Breast epithelium (tissue), 4 donors: ENCODE measurements at regions not wholly inside any gene's neighbourhood (a gene's known extent, or its start where the extent isn't known, plus 50 kb on each side); places are given as distances from the start of the nearest gene placed in this dataset.

Experiments used
- DNase-seq, 2 donors: peaks; one replicate each; pipeline ENCODE4 v3.0.0-alpha.2; 2019; ENCODE audit warnings: low spot score in 2 of 2
- H3K27ac ChIP-seq, 2 donors: fragments of 200-600 bp; sonication (generic) in 1 of 2; one replicate each; pipeline ENCODE4 v1.5.1; 2016 to 2019; ENCODE audit warnings: mild to moderate bottlenecking in 1 of 2
- H3K27me3 ChIP-seq, 2 donors: fragments of 200-600 bp; sonication (generic) in 1 of 2; one replicate each; pipeline versions ENCODE4 v1.5.1 to v1.6.0; 2017 to 2019; ENCODE audit warnings: control low read depth in 1 of 2, mild to moderate bottlenecking in 1 of 2
- H3K36me3 ChIP-seq: fragments of 200-600 bp; one replicate; pipeline ENCODE4 v1.5.1; 2019
- H3K4me1 ChIP-seq, 2 donors: fragments of 200-600 bp; sonication (generic); one replicate each; pipeline ENCODE4 v1.5.1; 2016 to 2019; ENCODE audit warnings: control low read depth in 1 of 2
- H3K4me3 ChIP-seq, 3 donors: fragments of 200-600 bp; sonication (generic); 1 replicate in 2 of 3; 2 replicates in 1 of 3; pipeline ENCODE4 v1.5.1; 2016 to 2019; ENCODE audit warnings: mild to moderate bottlenecking in 3 of 3, moderate library complexity in 2 of 3
- H3K9me3 ChIP-seq, 2 donors: fragments of 200-600 bp; sonication (generic) in 1 of 2; one replicate each; pipeline ENCODE4 v1.5.1; 2016 to 2019; ENCODE audit warnings: control low read depth in 1 of 2
- CTCF ChIP-seq, 3 donors: fragments of 450-650 bp; IDR thresholded peaks; one replicate each; pipeline ENCODE4 v1.5.1; 2016 to 2017; ENCODE audit warnings: antibody characterized with exemption in 3 of 3, mild to moderate bottlenecking in 3 of 3, moderate library complexity in 3 of 3
- POLR2A ChIP-seq: fragments of 450-650 bp; IDR thresholded peaks from one replicate; pipeline ENCODE4 v1.6.1; 2016; ENCODE audit warnings: antibody characterized with exemption, mild to moderate bottlenecking, moderate library complexity
- POLR2AphosphoS5 ChIP-seq, 3 donors: sonication (generic); formaldehyde crosslinking; IDR thresholded peaks; one replicate each; pipeline ENCODE4 v1.6.1; 2017; ENCODE audit warnings: antibody characterized with exemption in 3 of 3
- intact Hi-C: fragments of 100-400 bp; cut with DNase I; formaldehyde crosslinking; loops from one replicate; pipeline ENCODE4 v1.15.1; 2023; ENCODE audit warnings: low total_unique reads

DNA sequence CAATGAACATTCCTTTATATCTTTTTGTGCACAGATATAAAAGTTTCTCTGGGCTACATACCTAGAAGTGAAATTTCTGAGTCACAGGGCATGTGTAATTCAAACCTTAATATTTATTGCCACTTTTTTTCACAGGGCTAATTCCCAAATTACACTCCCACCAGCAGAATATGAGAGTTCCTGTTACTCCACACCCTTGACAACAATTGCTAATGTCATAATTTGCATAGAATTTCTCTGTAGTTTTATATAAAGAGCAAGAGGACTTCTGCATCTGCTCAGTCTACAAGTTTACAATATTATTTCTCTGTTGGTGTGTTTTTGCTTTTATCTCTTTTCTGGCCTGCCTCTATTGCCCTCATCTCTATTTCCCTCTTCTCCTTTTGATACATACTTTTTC is 518.5 kb downstream of the ZNF608 start:
- H3K4me3 ChIP-seq = no peak overlapping the region
- no peak for DNase-seq
- TF ChIP-seq POLR2A (no peak), POLR2AphosphoS5 (IDR thresholded peaks at IDR 0.05) (no peak), CTCF (IDR thresholded peaks at IDR 0.05) (no peak)
- no peaks in the 10 kb centered on the region for H3K36me3 ChIP-seq
- no peaks in the 10 kb centered on the region for H3K27me3 ChIP-seq
- no peak overlapping the region for H3K27ac ChIP-seq
- intact Hi-C loops = no loop called here
- no peaks in the 10 kb centered on the region for H3K9me3 ChIP-seq
- no peaks in the 10 kb centered on the region for H3K4me1 ChIP-seq

DNA sequence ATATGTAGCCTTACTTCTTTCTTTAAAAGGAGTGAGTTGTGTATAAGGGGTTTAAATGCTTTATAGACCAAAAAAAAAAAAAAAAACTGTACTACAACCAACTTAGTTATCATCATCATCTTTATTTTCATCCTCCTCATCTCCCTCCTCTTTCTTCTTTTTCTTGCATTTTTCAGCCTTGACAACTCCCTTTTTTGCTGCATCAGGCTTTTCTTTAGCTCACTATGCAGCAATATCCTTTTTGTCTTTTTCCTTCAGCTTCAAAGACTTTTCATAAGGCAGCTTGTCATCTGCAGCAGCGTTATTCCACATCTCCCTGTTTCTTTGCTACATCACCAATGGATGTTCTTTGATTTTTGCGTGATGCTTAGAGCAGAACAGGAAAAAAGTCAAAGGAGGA is 526.0 kb downstream of the ZNF608 start:
- intact Hi-C loops = no loop called here
- DNase-seq = no peak
- no peaks in the 10 kb centered on the region for H3K4me1 ChIP-seq
- H3K4me3 ChIP-seq = no peak overlapping the region
- H3K27me3 ChIP-seq = no peaks in the 10 kb centered on the region
- no peaks in the 10 kb centered on the region for H3K9me3 ChIP-seq
- no peaks in the 10 kb centered on the region for H3K36me3 ChIP-seq
- H3K27ac ChIP-seq = no peak overlapping the region
- no peak for TF ChIP-seq CTCF (IDR thresholded peaks at IDR 0.05)
- TF ChIP-seq POLR2AphosphoS5 (IDR thresholded peaks at IDR 0.05) = no peak
- TF ChIP-seq POLR2A = no peak

DNA sequence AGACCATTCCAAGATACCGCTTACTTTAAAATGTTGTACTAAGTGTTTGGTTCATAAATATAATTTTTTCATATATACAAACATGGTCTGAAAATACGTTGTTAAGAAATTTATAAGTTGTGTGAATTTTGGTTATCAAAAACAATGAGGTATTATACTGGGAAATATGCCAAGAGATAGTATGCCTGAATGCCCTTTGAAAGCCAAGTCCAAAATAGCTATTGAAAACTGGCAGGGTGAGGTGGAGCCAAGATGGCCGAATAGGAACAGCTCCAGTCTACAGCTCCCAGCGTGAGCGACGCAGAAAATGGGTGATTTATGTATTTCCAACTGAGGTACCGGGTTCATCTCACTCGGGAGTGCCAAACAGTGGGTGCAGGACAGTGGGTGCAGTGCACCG is 533.5 kb downstream of the ZNF608 start:
- intact Hi-C loops = no loop called here
- no peak overlapping the region for H3K27ac ChIP-seq
- no peaks in the 10 kb centered on the region for H3K36me3 ChIP-seq
- no peaks in the 10 kb centered on the region for H3K4me1 ChIP-seq
- no peaks in the 10 kb centered on the region for H3K9me3 ChIP-seq
- no peak for DNase-seq
- TF ChIP-seq POLR2AphosphoS5 (IDR thresholded peaks at IDR 0.05) = no peak
- no peak for TF ChIP-seq POLR2A
- TF ChIP-seq CTCF (IDR thresholded peaks at IDR 0.05) = no peak
- no peak overlapping the region for H3K4me3 ChIP-seq
- H3K27me3 ChIP-seq = no peaks in the 10 kb centered on the region

- no peaks in the 10 kb centered on the region for H3K4me1 ChIP-seq
- intact Hi-C loops = no loop called here
- TF ChIP-seq POLR2AphosphoS5 (IDR thresholded peaks at IDR 0.05) (no peak), CTCF (IDR thresholded peaks at IDR 0.05) (no peak), POLR2A (no peak)
- H3K27me3 ChIP-seq = no peaks in the 10 kb centered on the region
- no peaks in the 10 kb centered on the region for H3K9me3 ChIP-seq
- no peaks in the 10 kb centered on the region for H3K36me3 ChIP-seq
- H3K4me3 ChIP-seq = no peak overlapping the region
- DNase-seq = no peak
- H3K27ac ChIP-seq = no peak overlapping the region
Measured at GRCh38 chr5:124210111-124210910, 536.1 kb downstream of the ZNF608 start.

DNA sequence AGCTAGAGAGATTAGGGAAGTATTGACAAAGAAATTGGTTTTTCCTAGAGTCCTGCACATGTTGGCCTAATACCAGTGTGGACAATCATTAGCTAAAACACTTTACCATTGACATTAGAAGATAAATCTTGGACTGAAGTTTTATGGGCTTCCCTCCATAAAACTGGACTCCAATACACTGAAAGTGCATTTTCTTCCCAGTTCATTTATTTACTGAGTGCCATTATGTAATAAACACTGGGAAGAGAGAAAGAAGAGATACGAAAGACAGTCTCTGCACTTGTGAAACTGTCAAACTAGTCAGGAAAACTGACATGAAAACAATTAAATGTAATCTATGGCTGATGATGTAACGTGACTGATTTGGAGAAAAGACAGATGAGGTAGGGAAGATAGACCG is 539.3 kb downstream of the ZNF608 start:
- H3K4me1 ChIP-seq = no peaks in the 10 kb centered on the region
- intact Hi-C loops = no loop called here
- H3K36me3 ChIP-seq = no peaks in the 10 kb centered on the region
- no peak for DNase-seq
- H3K4me3 ChIP-seq = no peak overlapping the region
- no peaks in the 10 kb centered on the region for H3K27me3 ChIP-seq
- TF ChIP-seq POLR2AphosphoS5 (IDR thresholded peaks at IDR 0.05) (no peak), CTCF (IDR thresholded peaks at IDR 0.05) (no peak), POLR2A (no peak)
- no peak overlapping the region for H3K27ac ChIP-seq
- H3K9me3 ChIP-seq = peaks cover 9 to 12% of the 10 kb centered on the region in 2 donors
